ENCODE measurements at regions not wholly inside any gene's neighbourhood (a gene's known extent, or its start where the extent isn't known, plus 50 kb on each side); places are given as distances from the start of the nearest gene placed in this dataset.

- FAIRE-seq: no peak
- CTCF ChIA-PET (ENCODE audit: low intra/inter-chr PET ratio, low total read pairs): no interaction called here
- TF ChIP-seq EED (CRISPR knock-in tag; IDR thresholded peaks at IDR 0.05) (no peak), ZNF101 (CRISPR knock-in tag; IDR thresholded peaks at IDR 0.05; ENCODE audit: borderline replicate concordance, low read depth) (no peak), RFX1 (IDR thresholded peaks at IDR 0.05) (no peak), PRPF4 (IDR thresholded peaks at IDR 0.05; ENCODE audit: low read depth, low read length, poor library complexity, severe bottlenecking) (no peak), FOXA1 (IDR thresholded peaks at IDR 0.05) (no peak), FOXA1 (CRISPR knock-in tag; IDR thresholded peaks at IDR 0.05) (no peak), USF2 (IDR thresholded peaks at IDR 0.05; ENCODE audit: low read depth, low read length) (no peak), USF2 (CRISPR knock-in tag; IDR thresholded peaks at IDR 0.05; ENCODE audit: borderline replicate concordance) (no peak), ZNF44 (CRISPR knock-in tag; IDR thresholded peaks at IDR 0.05) (no peak), ZNF225 (CRISPR knock-in tag; IDR thresholded peaks at IDR 0.05) (no peak), ZBTB44 (CRISPR knock-in tag; IDR thresholded peaks at IDR 0.05) (no peak), ZNF407 (CRISPR knock-in tag; IDR thresholded peaks at IDR 0.05; ENCODE audit: not compliant biosample characterization) (no peak), ZNF724P (CRISPR knock-in tag; IDR thresholded peaks at IDR 0.05; ENCODE audit: borderline replicate concordance) (no peak), ZFP41 (CRISPR knock-in tag; IDR thresholded peaks at IDR 0.05; ENCODE audit: borderline replicate concordance) (no peak)
These were observed 81.2 kb upstream of the DNAH5 start for GRCh38 chr5:14025569-14026286.

More at GRCh38 chr5:14025569-14026286, 81.2 kb upstream of the DNAH5 start:
- ATAC-seq (no peak), DNase-seq (ENCODE audit: low spot score) (no peak)
- Histone ChIP-seq H3K27ac (ENCODE audit: extremely low read length, insufficient read depth, low read length) (no peak overlapping the region), H4K20me1 (ENCODE audit: insufficient read depth, low read length) (no peaks in the 10 kb centered on the region), H3K4me1 (ENCODE audit: insufficient read depth, low read length) (no peaks in the 10 kb centered on the region), H3K9ac (ENCODE audit: insufficient read depth, low read depth, low read length) (no peak overlapping the region), H3K79me2 (ENCODE audit: insufficient read depth, low read length) (no peaks in the 10 kb centered on the region), H3K9me3 (ENCODE audit: low read length) (no peaks in the 10 kb centered on the region), H3K4me3 (replicated peaks in 1 of 3; ENCODE audit: insufficient read depth in 1 of 3, low read depth in 2 of 3, low read length in 3 of 3) (no peak overlapping the region), H3K27me3 (ENCODE audit: control insufficient read depth in 1 of 2, insufficient read depth in 2 of 2, low read length in 2 of 2) (peaks cover 0 to 7% of the 10 kb centered on the region in 2 experiments; a peak in 2 of 5 replicates), H3K36me3 (replicated peaks in 1 of 2; ENCODE audit: control insufficient read depth in 1 of 2, insufficient read depth in 2 of 2, low read length in 2 of 2) (no peaks in the 10 kb centered on the region), H2AFZ (ENCODE audit: low read length) (no peak overlapping the region), H3K4me2 (ENCODE audit: low read depth, low read length) (no peak overlapping the region)
- POLR2A ChIA-PET: no interaction called here
- intact Hi-C loops (cut with micrococcal nuclease; ENCODE audit: unreplicated experiment): no loop called here
- no TSS peak for BruUV-seq (replicated peaks)
- in situ Hi-C loops (cut with HindIII; ENCODE audit: extremely low pct_ligation_motif_present, low pct_unique_long_range_greater_than_20kb): no loop called here
- WGBS (ENCODE audit: low lambda C conversion rate): 78% methylated on average over 4 of the region's 4 CpGs

Data from HepG2 (cell line).